KMS-11 (cell line): ENCODE measurements at regions not wholly inside any gene's neighbourhood (a gene's known extent, or its start where the extent isn't known, plus 50 kb on each side); places are given as distances from the start of the nearest gene placed in this dataset.

ENCODE experiments used
- H2AFZ ChIP-seq: fragments of 200-600 bp; sonication (generic); 2 replicates; pipeline ENCODE4 v1.6.1; 2016; ENCODE audit warnings: antibody characterized with exemption, mixed run types, low read depth
- H3K27ac ChIP-seq: fragments of 200-600 bp; sonication (generic); 2 replicates; pipeline ENCODE4 v1.6.1; 2016; ENCODE audit warnings: mild to moderate bottlenecking, mixed run types
- H3K27me3 ChIP-seq: fragments of 200-600 bp; sonication (generic); 2 replicates; pipeline ENCODE4 v1.6.1; 2017; ENCODE audit warnings: mild to moderate bottlenecking, low read depth, mixed run types, moderate library complexity; ENCODE audit not compliant: insufficient read depth
- H3K36me3 ChIP-seq: fragments of 200-600 bp; sonication (generic); 2 replicates; pipeline ENCODE4 v1.6.1; 2017; ENCODE audit warnings: mild to moderate bottlenecking, mixed run types; ENCODE audit not compliant: insufficient read depth
- H3K4me1 ChIP-seq: fragments of 200-600 bp; sonication (generic); 2 replicates; pipeline ENCODE4 v1.6.1; 2016; ENCODE audit warnings: mild to moderate bottlenecking, low read depth, mixed run types; ENCODE audit not compliant: poor library complexity, severe bottlenecking
- H3K4me2 ChIP-seq: fragments of 200-600 bp; sonication (generic); 2 replicates; pipeline ENCODE4 v1.7.0; 2016; ENCODE audit warnings: mild to moderate bottlenecking, mixed run types
- H3K4me3 ChIP-seq: fragments of 200-600 bp; sonication (generic); IDR thresholded peaks from 2 replicates; pipeline ENCODE4 v1.6.1; 2017; ENCODE audit warnings: low read depth, low read length, mixed read lengths; ENCODE audit not compliant: insufficient read depth
- H3K79me2 ChIP-seq: fragments of 200-600 bp; sonication (generic); 2 replicates; pipeline ENCODE4 v1.6.1; 2016; ENCODE audit warnings: low read depth, mixed run types; ENCODE audit not compliant: insufficient read depth
- H3K9ac ChIP-seq: fragments of 200-600 bp; sonication (generic); 2 replicates; pipeline ENCODE4 v1.6.1; 2016; ENCODE audit warnings: mild to moderate bottlenecking, mixed run types
- H4K20me1 ChIP-seq: fragments of 200-600 bp; sonication (generic); 2 replicates; pipeline ENCODE4 v1.6.1; 2016; ENCODE audit warnings: mild to moderate bottlenecking, mixed run types; ENCODE audit not compliant: insufficient read depth
- CTCF ChIP-seq: fragments of 200-600 bp; sonication (generic); conservative IDR thresholded peaks from 2 replicates; pipeline ENCODE4 v1.6.1; 2017; ENCODE audit warnings: low read depth, mild to moderate bottlenecking, antibody characterized with exemption, low read length, moderate library complexity, mixed read lengths

- Histone ChIP-seq H3K4me1 (no peaks in the 10 kb centered on the region), H3K9ac (no peak overlapping the region), H2AFZ (no peak overlapping the region), H3K4me3 (no peak overlapping the region), H3K36me3 (no peaks in the 10 kb centered on the region), H3K27ac (no peak overlapping the region), H3K4me2 (no peak overlapping the region), H3K79me2 (no peaks in the 10 kb centered on the region), H4K20me1 (no peaks in the 10 kb centered on the region), H3K27me3 (no peaks in the 10 kb centered on the region)
- no peak for TF ChIP-seq CTCF
Observed at GRCh38 chr4:13892739-13893105, 265.2 kb upstream of the BOD1L1 start.

- Histone ChIP-seq H3K79me2 (no peaks in the 10 kb centered on the region), H3K27ac (no peak overlapping the region), H3K9ac (no peak overlapping the region), H4K20me1 (no peaks in the 10 kb centered on the region), H3K4me2 (no peak overlapping the region), H3K4me3 (no peak overlapping the region), H2AFZ (no peak overlapping the region), H3K4me1 (no peaks in the 10 kb centered on the region), H3K27me3 (no peaks in the 10 kb centered on the region), H3K36me3 (no peaks in the 10 kb centered on the region)
- no peak for TF ChIP-seq CTCF
Observed at GRCh38 chr4:13893211-13893610, 265.7 kb upstream of the BOD1L1 start.

GRCh38 chr4:13893987-13894386, 266.5 kb upstream of the BOD1L1 start:
- Histone ChIP-seq H3K4me3 (no peak overlapping the region), H3K4me2 (no peak overlapping the region), H2AFZ (no peak overlapping the region), H3K27me3 (no peaks in the 10 kb centered on the region), H3K9ac (no peak overlapping the region), H3K79me2 (no peaks in the 10 kb centered on the region), H3K4me1 (no peaks in the 10 kb centered on the region), H3K27ac (no peak overlapping the region), H4K20me1 (no peaks in the 10 kb centered on the region), H3K36me3 (no peaks in the 10 kb centered on the region)
- no peak for TF ChIP-seq CTCF

GRCh38 chr4:13900780-13901179, 273.3 kb upstream of the BOD1L1 start:
- no peaks in the 10 kb centered on the region for H3K36me3 ChIP-seq
- no peak overlapping the region for H3K9ac ChIP-seq
- H2AFZ ChIP-seq, result no peak overlapping the region
- no peak overlapping the region for H3K4me2 ChIP-seq
- no peak for TF ChIP-seq CTCF
- H3K79me2 ChIP-seq, result no peaks in the 10 kb centered on the region
- H3K27me3 ChIP-seq, result no peaks in the 10 kb centered on the region
- H4K20me1 ChIP-seq, result no peaks in the 10 kb centered on the region
- H3K4me3 ChIP-seq, result no peak overlapping the region
- no peaks in the 10 kb centered on the region for H3K4me1 ChIP-seq
- H3K27ac ChIP-seq, result no peak overlapping the region

GRCh38 chr4:13902146-13902545, 274.6 kb upstream of the BOD1L1 start:
- H3K4me3 ChIP-seq, result no peak overlapping the region
- H3K9ac ChIP-seq, result no peak overlapping the region
- H3K4me1 ChIP-seq, result no peaks in the 10 kb centered on the region
- H4K20me1 ChIP-seq, result no peaks in the 10 kb centered on the region
- no peak overlapping the region for H3K4me2 ChIP-seq
- TF ChIP-seq CTCF, result no peak
- no peaks in the 10 kb centered on the region for H3K79me2 ChIP-seq
- H2AFZ ChIP-seq, result no peak overlapping the region
- no peaks in the 10 kb centered on the region for H3K27me3 ChIP-seq
- no peaks in the 10 kb centered on the region for H3K36me3 ChIP-seq
- H3K27ac ChIP-seq, result no peak overlapping the region
